SK-N-SH (cell line): ENCODE measurements at regions not wholly inside any gene's neighbourhood (a gene's known extent, or its start where the extent isn't known, plus 50 kb on each side); places are given as distances from the start of the nearest gene placed in this dataset.

Experiments used
- FOXM1 ChIP-seq: IDR thresholded peaks from 2 replicates; pipeline ENCODE4 v1.4.0; 2012; ENCODE audit warnings: low read depth, mild to moderate bottlenecking
- GABPA ChIP-seq: IDR thresholded peaks from 2 replicates; pipeline ENCODE4 v1.4.0; 2012; ENCODE audit warnings: low read depth, mild to moderate bottlenecking
- GATA2 ChIP-seq: sonication (generic); formaldehyde crosslinking; IDR thresholded peaks from 2 replicates; pipeline ENCODE4 v1.5.0; 2020; ENCODE audit warnings: mild to moderate bottlenecking, missing genetic modification reagents
- RAD21 ChIP-seq: IDR thresholded peaks from 2 replicates; pipeline ENCODE4 v1.6.1; 2012; ENCODE audit warnings: mild to moderate bottlenecking, low read length
- TEAD4 ChIP-seq: IDR thresholded peaks from 2 replicates; pipeline ENCODE4 v1.4.0; 2012; ENCODE audit warnings: mild to moderate bottlenecking, borderline replicate concordance; ENCODE audit not compliant: insufficient read depth
- TF ChIP-seq, protein P1 (sequence below): fragments of 200-600 bp; sonication (generic); IDR thresholded peaks from 2 replicates; pipeline ENCODE4 v1.6.1; 2017; ENCODE audit warnings: antibody characterized with exemption, mild to moderate bottlenecking, moderate library complexity
- TF ChIP-seq, protein P2 (sequence below): IDR thresholded peaks from 2 replicates; pipeline ENCODE4 v1.4.0; 2012; ENCODE audit warnings: low read depth, borderline replicate concordance

DNA sequence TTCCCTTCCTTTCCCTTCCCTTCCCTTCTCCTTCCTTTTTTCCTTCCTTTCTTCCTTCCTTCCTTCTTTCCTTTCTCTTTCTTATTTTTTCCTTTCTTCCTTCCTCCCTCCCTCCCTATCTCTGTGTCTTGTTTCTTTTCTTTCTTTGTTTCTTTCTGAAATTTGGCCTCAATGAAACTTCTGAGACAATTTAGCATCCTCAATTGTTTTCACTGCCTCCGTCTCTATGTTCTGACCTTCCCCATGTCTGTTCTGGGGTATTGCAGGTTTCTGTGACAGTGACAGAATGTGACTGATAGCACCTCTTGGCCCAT, 81.7 kb upstream of the PAX1 start:
- TF ChIP-seq RAD21 (no peak), TEAD4 (no peak), FOXM1 (no peak), GATA2 (no peak), GABPA (no peak)
- TF ChIP-seq, protein P1, sequence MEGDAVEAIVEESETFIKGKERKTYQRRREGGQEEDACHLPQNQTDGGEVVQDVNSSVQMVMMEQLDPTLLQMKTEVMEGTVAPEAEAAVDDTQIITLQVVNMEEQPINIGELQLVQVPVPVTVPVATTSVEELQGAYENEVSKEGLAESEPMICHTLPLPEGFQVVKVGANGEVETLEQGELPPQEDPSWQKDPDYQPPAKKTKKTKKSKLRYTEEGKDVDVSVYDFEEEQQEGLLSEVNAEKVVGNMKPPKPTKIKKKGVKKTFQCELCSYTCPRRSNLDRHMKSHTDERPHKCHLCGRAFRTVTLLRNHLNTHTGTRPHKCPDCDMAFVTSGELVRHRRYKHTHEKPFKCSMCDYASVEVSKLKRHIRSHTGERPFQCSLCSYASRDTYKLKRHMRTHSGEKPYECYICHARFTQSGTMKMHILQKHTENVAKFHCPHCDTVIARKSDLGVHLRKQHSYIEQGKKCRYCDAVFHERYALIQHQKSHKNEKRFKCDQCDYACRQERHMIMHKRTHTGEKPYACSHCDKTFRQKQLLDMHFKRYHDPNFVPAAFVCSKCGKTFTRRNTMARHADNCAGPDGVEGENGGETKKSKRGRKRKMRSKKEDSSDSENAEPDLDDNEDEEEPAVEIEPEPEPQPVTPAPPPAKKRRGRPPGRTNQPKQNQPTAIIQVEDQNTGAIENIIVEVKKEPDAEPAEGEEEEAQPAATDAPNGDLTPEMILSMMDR, result no peak
- TF ChIP-seq, protein P2, sequence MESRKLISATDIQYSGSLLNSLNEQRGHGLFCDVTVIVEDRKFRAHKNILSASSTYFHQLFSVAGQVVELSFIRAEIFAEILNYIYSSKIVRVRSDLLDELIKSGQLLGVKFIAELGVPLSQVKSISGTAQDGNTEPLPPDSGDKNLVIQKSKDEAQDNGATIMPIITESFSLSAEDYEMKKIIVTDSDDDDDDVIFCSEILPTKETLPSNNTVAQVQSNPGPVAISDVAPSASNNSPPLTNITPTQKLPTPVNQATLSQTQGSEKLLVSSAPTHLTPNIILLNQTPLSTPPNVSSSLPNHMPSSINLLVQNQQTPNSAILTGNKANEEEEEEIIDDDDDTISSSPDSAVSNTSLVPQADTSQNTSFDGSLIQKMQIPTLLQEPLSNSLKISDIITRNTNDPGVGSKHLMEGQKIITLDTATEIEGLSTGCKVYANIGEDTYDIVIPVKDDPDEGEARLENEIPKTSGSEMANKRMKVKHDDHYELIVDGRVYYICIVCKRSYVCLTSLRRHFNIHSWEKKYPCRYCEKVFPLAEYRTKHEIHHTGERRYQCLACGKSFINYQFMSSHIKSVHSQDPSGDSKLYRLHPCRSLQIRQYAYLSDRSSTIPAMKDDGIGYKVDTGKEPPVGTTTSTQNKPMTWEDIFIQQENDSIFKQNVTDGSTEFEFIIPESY, result no peak
